ENCODE measurements at regions not wholly inside any gene's neighbourhood (a gene's known extent, or its start where the extent isn't known, plus 50 kb on each side); places are given as distances from the start of the nearest gene placed in this dataset.

GRCh38 chr7:86328801-86329433 is 314.8 kb upstream of the GRM3 start:
- H3K4me1 ChIP-seq: no peaks in the 10 kb centered on the region
- no peak overlapping the region for H3K4me3 ChIP-seq
- no peaks in the 10 kb centered on the region for H3K36me3 ChIP-seq
- no peak overlapping the region for H3K27ac ChIP-seq
- intact Hi-C loops (cut with DNase I): no loop called here
- H3K9me3 ChIP-seq: peaks cover 0 to 2% (median 0%) of the 10 kb centered on the region in 3 donors
- DNase-seq: no peak
- no peaks in the 10 kb centered on the region for H3K27me3 ChIP-seq
- 0% methylated on average over 1 of the region's 1 CpG for WGBS, 2 donors
- no peak for TF ChIP-seq CTCF (IDR thresholded peaks at IDR 0.05)
- TF ChIP-seq POLR2A (IDR thresholded peaks at IDR 0.05): no peak

GRCh38 chr7:86326847-86327246 is 316.9 kb upstream of the GRM3 start:
- Histone ChIP-seq H3K36me3 (no peaks in the 10 kb centered on the region), H3K9me3 (peaks cover 0 to 2% (median 0%) of the 10 kb centered on the region in 3 donors), H3K4me3 (no peak overlapping the region), H3K27me3 (no peaks in the 10 kb centered on the region), H3K4me1 (no peaks in the 10 kb centered on the region), H3K27ac (no peak overlapping the region)
- DNase-seq: no peak
- intact Hi-C loops (cut with DNase I): no loop called here
- no peak for TF ChIP-seq POLR2A (IDR thresholded peaks at IDR 0.05)
- no peak for TF ChIP-seq CTCF (IDR thresholded peaks at IDR 0.05)

- Histone ChIP-seq H3K36me3 (no peaks in the 10 kb centered on the region), H3K27ac (no peak overlapping the region), H3K4me3 (no peak overlapping the region), H3K27me3 (no peaks in the 10 kb centered on the region), H3K9me3 (peaks cover 0 to 2% (median 0%) of the 10 kb centered on the region in 3 donors), H3K4me1 (no peaks in the 10 kb centered on the region)
- TF ChIP-seq CTCF (IDR thresholded peaks at IDR 0.05) (no peak), POLR2A (IDR thresholded peaks at IDR 0.05) (no peak)
- DNase-seq: no peak
- intact Hi-C loops (cut with DNase I): no loop called here
- WGBS, 2 donors: 86 to 93% methylated on average over 1 of the region's 1 CpG
These were observed 322.8 kb upstream of the GRM3 start for GRCh38 chr7:86320889-86321288.

- no peak for TF ChIP-seq POLR2A (IDR thresholded peaks at IDR 0.05)
- TF ChIP-seq CTCF (IDR thresholded peaks at IDR 0.05): no peak
- H3K4me1 ChIP-seq: no peaks in the 10 kb centered on the region
- H3K27ac ChIP-seq: no peak overlapping the region
- DNase-seq: no peak
- H3K27me3 ChIP-seq: no peaks in the 10 kb centered on the region
- intact Hi-C loops (cut with DNase I): no loop called here
- no peaks in the 10 kb centered on the region for H3K36me3 ChIP-seq
- peaks cover 0 to 2% (median 0%) of the 10 kb centered on the region in 3 donors for H3K9me3 ChIP-seq
- no peak overlapping the region for H3K4me3 ChIP-seq
These were observed 323.4 kb upstream of the GRM3 start for GRCh38 chr7:86320341-86320740.

- intact Hi-C loops (cut with DNase I): no loop called here
- Histone ChIP-seq H3K9me3 (no peaks in the 10 kb centered on the region), H3K36me3 (no peaks in the 10 kb centered on the region), H3K27ac (no peak overlapping the region), H3K4me1 (no peaks in the 10 kb centered on the region), H3K27me3 (no peaks in the 10 kb centered on the region), H3K4me3 (no peak overlapping the region)
- 49 to 61% methylated on average over 2 of the region's 2 CpGs for WGBS, 2 donors
- TF ChIP-seq POLR2A (IDR thresholded peaks at IDR 0.05) (no peak), CTCF (IDR thresholded peaks at IDR 0.05) (no peak)
- no peak for DNase-seq
These were observed 329.9 kb upstream of the GRM3 start for GRCh38 chr7:86313842-86314241.

Data from esophagus squamous epithelium (tissue), 5 donors.